B cell (primary cell): ENCODE measurements at regions not wholly inside any gene's neighbourhood (a gene's known extent, or its start where the extent isn't known, plus 50 kb on each side); places are given as distances from the start of the nearest gene placed in this dataset.

ENCODE experiments used
- ATAC-seq: fragments of 200-7000 bp; cut with Tn5 transposase; one replicate; pipeline ENCODE4 v1.10.0; 2021; ENCODE audit warnings: low read depth, mild to moderate bottlenecking, moderate number of reproducible peaks, moderate library complexity
- CTCF ChIA-PET: fragments of 350-600 bp; sonication (Branson Sonifier 250); formaldehyde crosslinking; loops from one replicate; lab custom pipeline; 2021; ENCODE audit warnings: antibody characterized with exemption, inconsistent platforms; lab: Charles Lee
- POLR2A ChIA-PET: fragments of 350-600 bp; sonication (Branson Sonifier 250); formaldehyde crosslinking; loops from one replicate; lab custom pipeline; 2021; ENCODE audit warnings: antibody characterized with exemption; lab: Charles Lee
- DNase-seq: peaks from one replicate; pipeline ENCODE4 v3.0.0; 2013
- H2AFZ ChIP-seq: 2 replicates; pipeline ENCODE4 v1.6.1; 2012; ENCODE audit warnings: mild to moderate bottlenecking, low read depth, low read length; ENCODE audit not compliant: insufficient read depth, poor library complexity, severe bottlenecking
- H3K27ac ChIP-seq, 2 donors: 1 replicate in 1 of 2; 2 replicates in 1 of 2; pipeline ENCODE4 v1.5.1; 2012 to 2013; ENCODE audit warnings: low read length in 2 of 2, mild to moderate bottlenecking in 2 of 2, moderate library complexity in 1 of 2
- H3K27me3 ChIP-seq, 4 experiments: fragments of 200-600 bp in 1 of 4; sonication (generic) in 1 of 4; replicated peaks in 1 of 4; 1 replicate in 2 of 4; 2 replicates in 2 of 4; pipeline versions ENCODE4 v1.6.1 to v1.7.0; 2013 to 2016; ENCODE audit warnings: low read length in 3 of 4, mild to moderate bottlenecking in 2 of 4, mixed read lengths in 1 of 4, moderate library complexity in 1 of 4; ENCODE audit not compliant: insufficient read depth in 4 of 4, control insufficient read depth in 3 of 4; ENCODE audit errors: control extremely low read depth in 1 of 4
- H3K36me3 ChIP-seq, 2 experiments: replicated peaks in 1 of 2; 1 replicate in 1 of 2; 2 replicates in 1 of 2; pipeline versions ENCODE4 v1.6.1 to v1.7.1; 2013; ENCODE audit warnings: low read length in 1 of 2; ENCODE audit not compliant: insufficient read depth in 2 of 2, control insufficient read depth in 1 of 2; ENCODE audit errors: control extremely low read depth in 1 of 2, extremely low read depth in 1 of 2
- H3K4me1 ChIP-seq, 2 donors: fragments of 200-600 bp in 1 of 2; sonication (generic) in 1 of 2; 1 replicate in 1 of 2; 2 replicates in 1 of 2; pipeline versions ENCODE4 v1.5.1 to v1.6.1; 2013 to 2017; ENCODE audit warnings: low read length in 2 of 2; ENCODE audit not compliant: control insufficient read depth in 2 of 2, insufficient read depth in 2 of 2
- H3K4me2 ChIP-seq: replicated peaks from 2 replicates; pipeline ENCODE3; 2012; ENCODE audit warnings: mild to moderate bottlenecking, low read depth, low read length; ENCODE audit not compliant: poor library complexity, severe bottlenecking
- H3K4me3 ChIP-seq, 5 experiments: fragments of 200-600 bp in 1 of 5; sonication (generic) in 1 of 5; 1 replicate in 3 of 5; 2 replicates in 2 of 5; pipeline versions ENCODE4 v1.5.1 to v1.7.0; 2011 to 2016; ENCODE audit warnings: low read length in 4 of 5, mild to moderate bottlenecking in 4 of 5, low read depth in 2 of 5, control low read depth in 1 of 5, moderate library complexity in 1 of 5; ENCODE audit not compliant: insufficient read depth in 1 of 5; ENCODE audit errors: control extremely low read depth in 1 of 5, extremely low read depth in 1 of 5
- H3K79me2 ChIP-seq: fragments of 200-600 bp; sonication (generic); one replicate; pipeline ENCODE4 v1.6.0; 2016; ENCODE audit warnings: low read length; ENCODE audit not compliant: control insufficient read depth, insufficient read depth
- H3K9ac ChIP-seq: fragments of 200-600 bp; sonication (generic); 2 replicates; pipeline ENCODE4 v1.6.1; 2017; ENCODE audit warnings: mild to moderate bottlenecking, low read length, moderate library complexity
- H3K9me3 ChIP-seq, 3 donors: one replicate each; pipeline versions ENCODE4 v1.6.1 to v1.7.1; 2013; ENCODE audit warnings: low read length in 2 of 3; ENCODE audit not compliant: control insufficient read depth in 2 of 3, insufficient read depth in 1 of 3; ENCODE audit errors: control extremely low read depth in 1 of 3
- H4K20me1 ChIP-seq: 2 replicates; pipeline ENCODE4 v1.6.0; 2012; ENCODE audit warnings: mild to moderate bottlenecking, low read length; ENCODE audit not compliant: insufficient read depth, control insufficient read depth, poor library complexity, severe bottlenecking
- H3K27ac Mint-ChIP-seq: one replicate; pipeline ENCODE4 v1.8.0; 2021; ENCODE audit warnings: mixed read lengths
- H3K27me3 Mint-ChIP-seq: one replicate; pipeline ENCODE4 v1.8.0; 2021; ENCODE audit warnings: mixed read lengths
- H3K4me1 Mint-ChIP-seq: one replicate; pipeline ENCODE4 v1.8.0; 2021; ENCODE audit warnings: mixed read lengths
- H3K4me3 Mint-ChIP-seq: one replicate; pipeline ENCODE4 v1.8.0; 2021; ENCODE audit warnings: mixed read lengths
- H3K9me3 Mint-ChIP-seq: one replicate; pipeline ENCODE4 v1.8.0; 2022; ENCODE audit warnings: mixed read lengths; ENCODE audit not compliant: insufficient read depth
- CTCF ChIP-seq: fragments of 200-600 bp; IDR thresholded peaks from one replicate; pipeline ENCODE4 v1.8.0; 2022; ENCODE audit warnings: antibody characterized with exemption, mild to moderate bottlenecking
- EZH2 ChIP-seq: IDR thresholded peaks from 2 replicates; pipeline ENCODE4 v1.6.1; 2012; ENCODE audit warnings: borderline replicate concordance, low read depth, mild to moderate bottlenecking, moderate library complexity, low read length; ENCODE audit not compliant: insufficient read depth, poor library complexity, severe bottlenecking
- WGBS: methylation state at CpG from one replicate; pipeline ENCODE4 v1.1.5; 2013; ENCODE audit warnings: missing lambda C conversion rate; ENCODE audit not compliant: insufficient coverage; 5-methylcytosine and 5-hydroxymethylcytosine counted together
- intact Hi-C: fragments of 100-400 bp; cut with micrococcal nuclease; formaldehyde crosslinking; loops from one replicate; pipeline ENCODE4 v1.10.0; 2022

DNA sequence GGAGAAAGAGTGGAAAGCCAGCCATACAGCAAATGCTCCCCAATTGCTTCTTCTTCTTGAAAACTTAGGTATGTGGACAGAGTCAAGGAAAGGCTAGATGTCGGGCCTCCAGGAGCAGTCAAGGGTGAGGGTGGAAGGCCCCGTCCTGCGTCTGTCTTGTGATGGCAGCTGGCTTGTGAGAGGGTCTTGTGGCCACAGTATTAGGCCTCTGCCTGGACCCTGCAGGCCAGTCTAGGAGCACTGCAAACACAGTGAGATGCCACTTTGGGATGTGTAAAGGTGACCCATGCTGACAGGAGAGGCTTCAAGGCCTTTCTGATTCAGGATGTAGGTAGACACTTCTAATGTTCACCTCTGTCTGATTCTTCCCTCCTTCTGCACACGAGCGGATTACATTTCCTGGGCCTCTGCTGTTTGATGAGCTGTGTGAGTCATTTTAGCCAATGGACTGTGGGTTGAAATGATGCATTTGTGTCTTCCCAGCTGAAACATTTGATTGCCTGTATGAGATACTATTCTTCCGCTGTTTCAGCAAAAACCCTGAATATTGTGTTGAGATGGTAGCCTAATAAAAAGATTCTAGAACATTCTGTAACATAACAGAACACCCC, 135.4 kb downstream of the EMX2 start:
- ATAC-seq (no peak), DNase-seq (no peak)
- Mint-ChIP-seq H3K4me3 (no peak overlapping the region), H3K27ac (no peak overlapping the region), H3K9me3 (peaks cover 2% of the 10 kb centered on the region), H3K27me3 (peaks cover 17% of the 10 kb centered on the region), H3K4me1 (no peaks in the 10 kb centered on the region)
- Histone ChIP-seq H3K4me3 (no peak overlapping the region), H3K27me3 (no peaks in the 10 kb centered on the region), H3K4me1 (no peaks in the 10 kb centered on the region), H4K20me1 (no peaks in the 10 kb centered on the region), H3K9me3 (peaks cover 0 to 3% (median 0%) of the 10 kb centered on the region in 3 donors), H3K36me3 (no peaks in the 10 kb centered on the region), H3K4me2 (no peak overlapping the region), H3K27ac (no peak overlapping the region), H3K79me2 (no peaks in the 10 kb centered on the region), H2AFZ (no peak overlapping the region), H3K9ac (no peak overlapping the region)
- WGBS = 90% methylated on average over 3 of the region's 6 CpGs
- POLR2A ChIA-PET = no interaction called here
- intact Hi-C loops = no loop called here
- TF ChIP-seq CTCF = no peak
- TF ChIP-seq EZH2 = no peak
- CTCF ChIA-PET = no interaction called here

DNA sequence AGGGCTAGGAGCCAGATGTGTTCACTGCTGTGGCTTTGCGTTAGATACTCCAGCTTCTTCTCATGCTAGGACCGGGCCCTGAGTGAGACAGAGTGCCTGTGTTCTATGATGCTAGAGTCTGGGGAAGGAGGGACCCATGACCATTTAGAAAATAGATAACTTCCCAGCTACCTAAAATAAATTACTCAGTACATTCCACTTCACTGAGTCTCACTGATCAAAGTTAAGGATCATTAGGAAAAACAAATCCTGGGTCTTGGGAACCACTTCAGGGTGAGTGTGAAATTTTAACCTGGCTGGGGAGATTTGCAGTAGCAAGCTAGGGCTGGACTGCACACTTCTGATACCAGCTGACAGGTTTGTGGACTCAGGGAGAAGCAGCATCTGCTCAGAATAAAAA, 138.1 kb downstream of the EMX2 start:
- no peak overlapping the region for H3K4me3 ChIP-seq
- no peaks in the 10 kb centered on the region for H3K4me1 ChIP-seq
- CTCF ChIA-PET = no interaction called here
- TF ChIP-seq CTCF (no peak), EZH2 (no peak)
- Mint-ChIP-seq H3K4me3 (no peak overlapping the region), H3K4me1 (no peaks in the 10 kb centered on the region), H3K27me3 (peaks cover 8% of the 10 kb centered on the region), H3K27ac (no peak overlapping the region), H3K9me3 (peaks cover 2% of the 10 kb centered on the region)
- H3K36me3 ChIP-seq = no peaks in the 10 kb centered on the region
- H3K9me3 ChIP-seq = peaks cover 0 to 7% (median 0%) of the 10 kb centered on the region in 3 donors
- ATAC-seq = no peak
- H3K4me2 ChIP-seq = no peak overlapping the region
- no peak overlapping the region for H3K9ac ChIP-seq
- no peaks in the 10 kb centered on the region for H3K79me2 ChIP-seq
- H4K20me1 ChIP-seq = no peaks in the 10 kb centered on the region
- WGBS = 100% methylated on average over 2 of the region's 2 CpGs
- intact Hi-C loops = no loop called here
- H2AFZ ChIP-seq = no peak overlapping the region
- POLR2A ChIA-PET = no interaction called here
- H3K27me3 ChIP-seq = no peaks in the 10 kb centered on the region
- no peak for DNase-seq
- no peak overlapping the region for H3K27ac ChIP-seq
